ENCODE measurements at regions not wholly inside any gene's neighbourhood (a gene's known extent, or its start where the extent isn't known, plus 50 kb on each side); places are given as distances from the start of the nearest gene placed in this dataset.

GRCh38 chr3:87052499-87053260 is 61.7 kb upstream of the VGLL3 start:
- no peak for TF ChIP-seq EZH2 (IDR thresholded peaks at IDR 0.05; ENCODE audit: borderline replicate concordance, control insufficient read depth, low read depth, low read length)
- TF ChIP-seq RFX5 (IDR thresholded peaks at IDR 0.05; ENCODE audit: low read depth, low read length), result no peak
- no peak for TF ChIP-seq ZNF24 (IDR thresholded peaks at IDR 0.05)
- no peak for TF ChIP-seq ELK1 (IDR thresholded peaks at IDR 0.05; ENCODE audit: low read depth, low read length)
- no peak for TF ChIP-seq KAT2A (conservative IDR thresholded peaks at IDR 0.05; ENCODE audit: control insufficient read depth, low read depth, low read length)
- TF ChIP-seq BRCA1 (IDR thresholded peaks at IDR 0.05; ENCODE audit: low read depth, low read length), result no peak
- no peak for TF ChIP-seq SIN3A (IDR thresholded peaks at IDR 0.05; ENCODE audit: low read depth, low read length)
